Neural progenitor cell (in vitro differentiated cells): ENCODE measurements at regions not wholly inside any gene's neighbourhood (a gene's known extent, or its start where the extent isn't known, plus 50 kb on each side); places are given as distances from the start of the nearest gene placed in this dataset.

Experiments used
- CTCF ChIP-seq: fragments of 200-600 bp; sonication (generic); IDR thresholded peaks from 2 replicates; pipeline ENCODE4 v1.5.1; 2017; ENCODE audit warnings: antibody characterized with exemption, mild to moderate bottlenecking
- EZH2 ChIP-seq: fragments of 200-600 bp; sonication (generic); IDR thresholded peaks from 2 replicates; pipeline ENCODE4 v1.6.1; 2017; ENCODE audit warnings: antibody characterized with exemption, mild to moderate bottlenecking, moderate library complexity

GRCh38 chr4:58360354-58361133 is 1250.4 kb upstream of the IGFBP7 start:
- TF ChIP-seq EZH2, result no peak
- TF ChIP-seq CTCF, result no peak
